HG02678 (cell line): ENCODE measurements at regions not wholly inside any gene's neighbourhood (a gene's known extent, or its start where the extent isn't known, plus 50 kb on each side); places are given as distances from the start of the nearest gene placed in this dataset.

Source experiments
- ATAC-seq: cut with Tn5 transposase; IDR thresholded peaks from one replicate; pipeline ENCODE4 v1.9.1; 2021; ENCODE audit warnings: mild to moderate bottlenecking, moderate library complexity; ENCODE audit not compliant: unreplicated experiment

DNA sequence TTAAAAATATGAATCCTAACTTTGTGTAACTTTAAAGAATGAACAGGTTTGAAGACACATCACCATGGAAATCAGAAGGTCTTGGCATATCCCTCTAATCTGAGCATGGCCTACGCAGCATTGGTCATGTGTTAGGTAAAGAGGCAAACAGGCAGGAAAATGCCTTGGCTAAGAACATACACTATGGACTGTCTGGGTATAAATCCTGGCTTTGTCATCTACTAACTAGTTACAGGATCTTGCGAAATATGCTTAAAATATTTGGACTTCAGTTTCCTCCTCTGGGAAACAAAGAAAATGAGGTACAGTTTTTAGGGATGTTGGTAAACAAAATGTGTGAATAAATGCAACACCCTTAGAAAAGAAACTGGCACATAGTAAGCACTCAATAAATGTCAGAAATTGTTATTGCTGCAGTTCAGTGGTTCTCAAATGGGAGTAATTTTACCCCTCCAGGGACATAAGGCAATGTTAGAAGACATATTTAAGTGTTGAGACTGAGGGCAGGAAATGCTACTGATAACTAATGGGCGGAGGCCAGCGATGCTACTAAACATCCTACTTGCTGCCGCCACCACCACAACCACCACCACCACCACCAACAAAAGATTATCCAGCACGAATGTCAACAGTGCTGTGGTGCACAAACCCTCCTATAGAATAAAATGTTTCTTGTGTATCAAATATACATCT is 770.8 kb upstream of the SOX9 start:
- no peak for ATAC-seq

DNA sequence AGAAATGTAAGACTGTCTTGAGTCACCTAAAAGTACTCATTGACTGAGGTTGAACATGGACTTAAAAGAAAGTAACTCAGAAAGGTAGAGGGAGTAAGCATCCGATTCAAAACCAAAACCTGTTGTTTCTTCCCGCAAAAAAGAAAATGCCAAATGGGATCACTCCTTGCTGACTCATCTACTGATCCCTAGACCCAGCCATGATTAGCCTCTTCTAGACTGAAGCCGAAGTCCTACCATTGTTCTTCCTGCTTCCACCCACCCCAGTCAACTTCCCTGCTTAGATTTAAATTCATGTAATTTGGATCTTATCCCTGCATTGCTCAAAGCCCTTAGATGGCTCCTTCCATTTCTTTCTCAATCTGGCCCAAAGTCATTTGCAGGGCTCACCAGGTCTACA is 760.5 kb upstream of the SOX9 start:
- no peak for ATAC-seq

DNA sequence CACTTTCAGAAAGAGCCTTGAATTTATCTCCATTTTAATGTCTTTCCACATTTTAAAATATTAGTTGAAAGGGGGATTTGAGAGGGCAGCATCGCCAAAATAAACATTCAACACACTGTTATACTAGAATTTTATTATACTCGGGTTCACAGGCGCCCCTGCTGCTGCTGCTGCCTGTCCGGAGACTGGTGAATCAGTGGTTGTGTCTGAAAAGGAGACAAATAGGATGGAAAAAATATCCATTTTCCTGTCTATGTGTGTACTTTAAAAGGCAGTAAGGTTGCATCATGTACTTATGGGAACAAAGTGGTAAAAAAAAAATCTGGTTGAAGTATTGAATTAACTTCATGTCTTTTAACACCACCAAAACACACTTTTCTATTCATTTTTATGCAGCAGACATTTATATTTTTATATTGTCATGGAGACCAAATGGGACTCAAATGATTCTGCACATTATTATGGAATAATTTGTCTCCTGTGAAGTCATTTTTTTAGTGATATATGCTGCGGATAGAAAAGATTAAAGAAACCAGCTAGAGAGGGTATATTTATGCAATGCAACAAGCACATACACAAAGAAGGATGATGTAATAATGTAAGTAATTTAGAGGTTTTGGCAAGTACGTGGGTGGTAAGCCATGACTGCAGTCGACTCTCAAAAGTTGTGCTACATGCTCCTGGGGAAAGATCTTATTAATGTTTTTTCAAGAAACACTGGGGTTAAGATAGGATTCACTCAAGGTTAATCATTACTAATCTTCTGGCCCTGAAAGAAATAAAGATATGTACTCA is 759.0 kb upstream of the SOX9 start:
- no peak for ATAC-seq

DNA sequence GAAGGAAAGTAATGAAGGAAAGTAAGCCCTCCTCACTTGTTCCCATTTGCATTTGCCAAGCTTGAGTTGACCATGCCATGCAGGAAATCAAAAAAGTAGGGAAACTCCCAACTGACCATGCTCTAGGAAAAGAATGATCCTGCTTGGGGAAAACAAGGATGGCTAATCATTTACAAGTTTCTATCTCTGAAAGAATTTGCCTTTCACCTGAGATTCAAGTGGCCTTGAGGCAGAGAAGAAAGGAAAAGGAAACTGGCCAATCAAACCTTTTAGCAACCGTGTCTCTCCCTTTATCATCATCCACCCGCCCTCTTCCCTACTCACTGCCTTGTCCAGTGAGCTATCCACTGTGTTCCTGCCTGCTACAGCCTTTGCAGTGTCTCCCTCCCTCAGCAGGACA is 757.2 kb upstream of the SOX9 start:
- no peak for ATAC-seq

DNA sequence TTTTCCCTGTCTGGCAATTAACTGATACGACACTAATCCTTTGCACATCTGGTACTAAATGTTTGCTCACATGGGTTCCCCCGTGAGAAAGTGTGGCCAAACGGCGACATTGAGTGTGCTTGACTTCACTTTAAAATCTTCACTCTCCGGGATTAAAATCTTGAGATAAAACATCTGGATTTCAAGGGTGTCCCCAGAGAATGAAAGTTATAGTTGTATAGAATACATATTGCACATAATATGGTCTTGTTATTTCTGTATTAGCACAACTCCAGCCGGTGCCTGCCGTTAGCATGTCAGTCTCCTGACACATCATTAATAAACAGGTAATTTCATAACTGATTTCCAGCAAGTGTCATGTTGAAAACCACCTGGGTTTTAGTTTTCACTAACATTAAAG is 749.0 kb upstream of the SOX9 start:
- no peak for ATAC-seq

DNA sequence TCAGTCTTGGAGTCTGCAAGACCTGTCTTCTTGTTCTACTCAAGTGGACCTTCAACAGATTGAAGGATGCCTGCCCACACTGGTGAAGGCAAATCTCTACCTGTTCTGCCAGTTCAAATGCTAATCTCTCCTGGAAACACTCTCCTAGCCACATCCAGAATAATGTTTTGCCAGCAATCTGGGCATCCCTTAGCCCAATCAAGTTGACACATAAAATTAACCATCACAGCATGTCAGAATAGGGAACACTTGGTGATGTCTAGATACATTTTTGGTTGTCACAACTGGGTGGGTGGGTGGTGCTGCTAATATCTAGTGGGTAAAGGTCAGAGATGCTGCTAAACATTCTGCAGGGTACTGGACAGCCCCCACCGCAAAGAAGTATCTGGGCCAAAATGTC is 744.9 kb upstream of the SOX9 start:
- ATAC-seq: no peak

DNA sequence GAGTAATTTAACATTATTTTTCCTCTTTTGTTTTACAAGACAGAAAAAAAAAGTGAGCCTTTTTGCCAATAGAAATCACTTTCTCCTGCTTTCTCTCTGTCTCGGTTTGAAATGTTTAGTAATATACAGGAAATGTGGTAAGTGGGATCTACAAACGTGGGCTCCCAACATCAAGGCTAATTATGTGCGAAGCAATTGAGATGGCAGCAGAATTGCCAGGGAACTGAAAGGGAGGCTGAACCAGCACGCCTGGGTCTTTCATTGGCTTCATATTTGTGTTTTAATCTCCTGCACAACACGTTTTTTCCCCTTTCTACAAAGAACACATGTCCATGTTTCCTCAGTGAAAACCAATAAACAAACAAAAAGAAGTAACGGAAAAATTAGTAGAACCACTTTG is 743.9 kb upstream of the SOX9 start:
- no peak for ATAC-seq

DNA sequence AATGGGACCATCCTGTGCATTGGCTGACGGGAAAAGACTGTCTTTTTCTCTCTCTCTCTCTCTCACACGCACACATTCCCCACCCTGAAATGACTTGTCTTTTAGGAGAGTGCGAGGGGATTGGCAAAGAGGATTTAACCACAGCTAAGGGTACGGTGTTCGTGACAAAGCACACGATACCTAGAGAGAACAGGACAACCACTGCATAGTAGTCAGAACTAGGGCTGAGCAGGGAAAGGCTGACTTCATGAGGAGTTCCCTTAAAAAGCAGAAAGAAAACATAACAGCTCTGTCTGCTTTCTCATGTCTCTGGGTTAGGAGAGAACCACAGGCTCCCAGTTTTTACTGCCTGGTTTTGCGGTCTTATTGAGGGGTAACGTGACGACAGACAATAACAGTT is 742.8 kb upstream of the SOX9 start:
- no peak for ATAC-seq

DNA sequence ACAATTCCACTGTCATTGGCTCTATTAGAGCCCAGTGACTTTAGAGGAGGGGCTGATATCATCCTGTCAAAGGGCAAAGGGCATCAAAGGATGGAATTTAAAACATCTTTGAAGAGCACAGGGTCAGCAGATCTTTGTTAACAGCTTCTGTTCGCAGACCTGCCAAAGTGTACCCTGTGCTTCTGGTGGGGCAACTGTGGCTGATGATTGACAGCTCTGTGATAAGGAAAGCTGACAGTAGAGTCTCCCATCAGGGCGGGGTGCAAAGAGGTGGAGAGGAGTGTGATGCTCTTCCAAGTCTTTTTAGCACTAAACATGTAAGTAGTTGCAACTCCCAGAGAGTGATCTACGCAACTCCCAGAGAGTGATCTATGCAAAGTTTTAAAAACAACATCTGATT is 742.1 kb upstream of the SOX9 start:
- no peak for ATAC-seq

DNA sequence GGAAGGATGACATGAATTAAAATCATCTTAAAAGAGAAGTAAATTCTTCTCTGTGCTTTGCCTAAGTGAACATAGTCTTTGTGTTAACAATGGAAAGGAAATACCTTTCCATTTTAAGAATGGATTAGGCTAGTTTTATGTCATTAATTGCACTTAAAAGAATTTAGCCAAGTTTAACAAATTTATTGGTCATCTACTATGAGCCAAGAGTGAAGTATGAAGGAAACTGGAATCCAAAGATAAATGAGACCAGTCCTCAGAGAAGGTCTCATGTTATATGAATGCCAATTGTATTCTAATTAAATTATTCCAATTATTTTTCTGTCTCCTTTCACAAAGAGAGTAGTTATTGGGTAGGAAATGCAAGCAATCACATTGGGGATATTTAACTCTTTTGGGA is 741.3 kb upstream of the SOX9 start:
- no peak for ATAC-seq

DNA sequence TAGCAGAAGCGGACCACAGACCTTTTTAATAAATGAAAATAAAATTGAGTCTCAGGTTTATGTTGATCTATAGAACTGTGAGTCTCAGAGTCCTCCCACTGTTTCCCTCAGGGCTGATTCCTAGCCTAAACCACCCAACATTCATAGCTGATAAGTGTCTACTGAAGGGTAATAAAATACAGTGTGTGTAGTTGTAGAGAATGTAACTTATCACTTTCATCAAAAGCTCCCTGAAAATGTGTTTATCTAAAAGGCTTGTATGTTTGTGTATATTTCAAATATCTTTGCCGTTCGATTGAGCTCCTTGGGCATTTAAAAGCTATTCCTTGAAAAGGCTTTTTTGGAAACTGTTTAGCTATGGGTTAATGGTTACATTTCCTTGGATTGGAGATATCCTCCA is 740.3 kb upstream of the SOX9 start:
- no peak for ATAC-seq

DNA sequence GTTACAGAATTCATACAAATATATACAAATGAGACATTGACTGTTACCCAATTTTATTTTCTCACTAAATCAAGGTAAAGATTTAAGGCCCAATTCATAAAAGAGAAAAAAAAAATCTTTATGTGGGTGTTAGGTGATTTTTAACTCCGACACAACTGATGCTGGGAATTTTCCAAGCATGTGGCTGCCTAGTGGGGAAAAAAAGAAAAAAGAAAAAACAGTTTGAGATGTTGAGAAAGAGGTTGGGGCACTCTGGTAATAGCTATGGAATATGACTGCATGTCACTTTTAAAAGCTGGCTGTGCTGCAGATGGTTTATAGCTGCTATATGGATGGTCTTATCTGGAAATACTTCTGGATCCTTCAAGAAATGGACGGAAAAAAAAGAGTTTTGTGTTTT is 739.9 kb upstream of the SOX9 start:
- no peak for ATAC-seq

DNA sequence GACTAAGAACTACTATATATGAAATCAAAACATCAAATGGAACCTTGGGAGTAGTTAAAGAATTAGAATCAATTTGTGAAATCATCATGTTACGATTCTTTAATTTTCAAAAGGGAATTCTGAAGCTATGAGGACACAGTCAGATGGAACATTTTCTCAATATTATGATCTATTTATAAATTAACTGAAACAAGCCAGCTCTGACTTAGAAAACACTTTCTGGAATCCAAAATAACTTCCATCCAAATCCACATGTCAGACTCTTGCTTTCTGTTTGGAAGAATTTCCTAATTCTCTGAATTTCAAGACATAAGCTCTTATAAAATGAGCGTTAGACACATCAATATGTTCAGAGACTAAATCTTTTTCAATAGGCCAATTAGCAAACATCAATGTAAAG is 737.7 kb upstream of the SOX9 start:
- ATAC-seq: no peak

DNA sequence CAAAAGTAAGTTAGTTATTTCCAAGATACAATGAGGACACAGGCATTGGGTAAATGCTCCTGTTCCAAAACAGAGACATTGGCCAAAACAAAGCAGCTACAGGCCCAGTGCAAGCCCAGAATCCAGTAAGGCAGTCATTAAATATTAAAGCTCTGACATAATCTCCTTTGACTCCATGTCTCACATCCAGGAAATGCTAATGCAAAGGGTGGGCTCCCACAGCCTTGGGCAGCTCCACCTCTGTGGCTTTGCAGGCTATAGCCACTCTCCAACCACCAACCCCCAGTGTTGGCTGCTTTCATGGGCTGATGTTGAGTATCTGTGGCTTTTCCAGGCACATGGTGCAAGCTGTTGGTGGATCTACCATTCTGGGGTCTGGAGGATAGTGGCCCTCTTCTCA is 733.4 kb upstream of the SOX9 start:
- no peak for ATAC-seq

DNA sequence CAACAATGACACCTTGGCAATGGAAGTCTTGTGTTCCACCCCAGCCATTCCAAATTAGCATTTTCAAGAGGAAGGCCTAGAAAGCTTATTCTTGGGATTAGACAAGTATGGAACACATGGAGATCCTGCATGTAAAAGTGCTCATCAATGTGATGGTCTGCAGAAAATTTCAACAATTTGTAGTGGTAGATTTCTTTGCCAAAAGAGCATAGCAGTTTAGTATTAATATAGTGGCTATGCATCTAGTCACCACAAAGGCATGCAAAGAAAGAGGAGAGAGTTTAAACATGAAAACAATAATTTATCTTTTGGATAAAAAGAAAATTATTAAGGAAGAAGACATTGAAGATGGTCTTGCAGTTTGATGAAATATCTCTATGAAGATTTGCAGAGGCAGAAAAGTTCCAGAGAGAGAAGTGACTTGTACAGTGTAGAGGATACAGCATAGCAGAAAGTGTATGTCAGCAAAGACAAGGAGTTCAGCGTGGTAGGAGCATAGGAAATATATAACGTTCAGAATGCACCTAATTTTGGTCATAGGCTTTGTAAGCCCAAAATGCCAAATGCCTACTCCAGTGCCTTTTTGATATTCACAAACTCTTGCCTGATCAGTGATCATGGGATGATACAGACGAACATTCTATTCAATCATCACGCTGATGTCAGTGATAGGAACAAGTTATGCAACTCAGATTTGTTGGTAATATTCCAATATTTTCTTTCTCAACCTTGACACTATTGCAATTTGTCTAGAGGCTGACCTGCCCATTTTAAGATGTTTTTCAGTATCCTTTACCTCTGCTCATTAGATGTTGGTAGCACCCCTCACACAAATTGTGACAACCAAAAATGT is 727.9 kb upstream of the SOX9 start:
- no peak for ATAC-seq

DNA sequence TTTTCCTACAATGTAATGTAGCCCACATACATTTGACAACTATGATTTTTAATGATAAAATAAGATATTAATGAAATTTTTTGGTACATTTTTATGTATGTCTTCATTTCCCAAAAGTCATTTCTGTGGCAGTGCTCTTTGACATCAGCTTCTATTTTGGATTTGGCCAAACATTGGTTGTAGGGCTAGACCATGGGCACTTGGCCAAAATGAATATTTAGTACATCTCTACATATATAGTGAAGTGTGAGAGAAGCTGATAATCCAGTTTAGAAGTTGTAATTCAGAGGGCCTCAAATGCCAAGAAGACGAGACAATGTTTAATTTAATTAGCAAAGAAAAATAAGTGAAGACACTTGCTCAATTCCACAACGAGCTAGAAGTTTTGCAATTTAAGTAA is 724.9 kb upstream of the SOX9 start:
- ATAC-seq: no peak

DNA sequence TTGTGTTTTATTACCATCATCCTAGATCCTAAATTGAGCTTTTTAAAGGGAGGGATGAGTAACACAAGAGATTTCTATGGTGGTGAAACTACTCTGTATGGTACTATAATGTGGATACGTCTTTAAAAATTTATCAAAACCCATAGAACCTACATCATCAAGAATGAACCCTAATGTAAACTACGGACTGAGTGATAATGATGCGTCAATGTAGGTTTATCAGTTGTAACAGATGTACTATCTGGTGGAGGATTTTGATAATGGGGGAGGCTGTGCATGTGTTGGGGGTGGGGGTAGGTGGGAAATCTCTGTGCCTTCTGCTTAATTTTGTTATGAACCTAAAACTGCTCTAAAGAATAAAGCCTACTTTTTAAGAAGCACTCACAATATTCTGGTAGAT is 724.1 kb upstream of the SOX9 start:
- no peak for ATAC-seq

DNA sequence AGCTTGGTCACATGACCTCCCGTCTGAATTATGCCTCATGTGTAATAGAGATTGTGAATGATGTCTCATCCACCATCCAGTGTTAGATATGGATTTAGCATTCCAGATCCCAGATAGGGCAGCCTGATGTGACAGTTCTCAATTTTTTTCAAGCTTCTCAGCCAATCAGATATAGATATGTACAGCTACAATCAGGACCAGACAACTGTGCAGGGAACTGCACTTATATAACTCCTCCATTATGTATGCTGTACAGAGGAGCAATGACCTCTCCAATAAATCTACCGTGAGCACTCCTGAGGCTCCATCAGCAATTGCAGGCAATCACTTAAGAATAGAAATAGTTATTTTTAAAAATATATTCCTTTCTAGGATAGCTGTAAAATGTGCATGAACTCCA is 722.8 kb upstream of the SOX9 start:
- ATAC-seq: no peak

DNA sequence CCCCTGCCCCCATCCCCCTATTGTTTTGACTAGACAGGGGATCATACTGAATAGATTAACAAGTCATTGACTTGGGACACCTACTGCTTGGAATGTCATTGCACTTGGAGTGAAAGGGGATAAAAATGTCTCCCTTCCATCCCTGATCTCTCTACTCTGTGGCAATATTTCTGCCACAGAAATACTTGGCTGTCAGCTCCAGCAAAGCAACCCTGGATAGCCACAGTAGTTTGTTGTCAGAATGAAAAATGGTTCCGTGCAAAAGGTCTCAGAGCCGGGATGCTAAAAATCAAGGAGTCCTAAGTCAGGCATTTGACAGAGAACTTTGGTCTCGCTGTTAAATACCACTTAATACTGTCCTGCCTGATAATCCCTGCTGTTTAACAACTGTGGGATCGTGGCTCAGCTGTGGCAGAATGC is 722.0 kb upstream of the SOX9 start:
- no peak for ATAC-seq

DNA sequence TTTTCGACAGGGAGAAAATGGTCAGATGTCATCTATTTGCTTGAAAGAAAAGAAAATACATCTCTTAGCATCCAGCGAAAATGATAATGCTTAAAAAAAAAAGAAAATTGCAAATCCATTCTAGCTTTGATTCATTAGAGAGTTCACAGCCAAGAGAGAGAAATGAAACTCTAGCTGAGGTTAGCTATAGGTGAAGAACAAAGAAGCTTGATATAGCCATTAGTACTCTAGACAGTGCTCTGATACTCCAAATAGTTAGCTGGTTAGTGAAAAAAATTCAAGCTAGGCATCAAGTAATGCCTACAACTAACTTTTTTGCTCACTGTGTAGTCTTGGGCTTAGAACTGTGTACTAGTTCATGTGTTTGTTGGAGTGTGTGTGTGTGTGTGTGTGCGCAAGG is 721.6 kb upstream of the SOX9 start:
- ATAC-seq: no peak

DNA sequence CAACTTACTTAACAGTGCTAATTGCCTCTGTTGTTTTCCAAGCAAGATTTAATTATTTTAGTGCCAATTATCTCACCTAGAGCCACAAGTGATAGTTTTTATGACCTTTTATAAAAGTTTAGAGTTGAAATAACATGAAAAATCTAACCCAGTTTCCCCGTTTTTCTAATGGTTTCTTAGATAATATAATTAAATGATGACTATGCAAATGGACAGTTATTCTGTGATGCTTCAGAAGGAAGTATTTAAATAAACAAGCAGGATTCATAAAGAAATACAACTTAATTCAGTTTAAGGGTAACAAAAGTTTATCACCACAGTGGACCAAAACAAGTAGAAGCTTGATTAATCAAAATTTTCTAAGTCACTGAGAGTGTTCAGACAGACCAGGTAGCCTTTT is 721.2 kb upstream of the SOX9 start:
- no peak for ATAC-seq

DNA sequence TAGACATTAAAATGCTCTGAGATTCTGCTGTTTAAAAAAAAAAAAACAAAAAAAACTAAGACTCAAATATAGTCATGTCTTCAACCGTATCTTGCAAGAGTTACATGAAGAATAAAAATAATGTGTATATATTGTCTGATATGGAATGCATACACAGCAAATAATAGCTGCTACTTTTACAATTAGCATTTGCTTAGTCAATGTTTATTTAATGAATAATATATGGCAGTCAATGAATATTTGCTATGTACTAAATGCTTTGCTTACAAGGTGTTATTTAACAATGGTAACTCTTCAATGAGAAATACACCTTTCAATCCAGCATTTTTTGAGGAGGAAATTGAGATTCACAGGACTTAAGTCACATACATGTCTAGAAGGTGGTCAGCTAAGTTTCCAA is 718.8 kb upstream of the SOX9 start:
- ATAC-seq: no peak
